COLO829 (cell line): ENCODE measurements at regions not wholly inside any gene's neighbourhood (a gene's known extent, or its start where the extent isn't known, plus 50 kb on each side); places are given as distances from the start of the nearest gene placed in this dataset.

Source experiments
- DNase-seq: peaks from one replicate; pipeline ENCODE4 v3.0.0; 2012; ENCODE audit warnings: low spot score

DNA sequence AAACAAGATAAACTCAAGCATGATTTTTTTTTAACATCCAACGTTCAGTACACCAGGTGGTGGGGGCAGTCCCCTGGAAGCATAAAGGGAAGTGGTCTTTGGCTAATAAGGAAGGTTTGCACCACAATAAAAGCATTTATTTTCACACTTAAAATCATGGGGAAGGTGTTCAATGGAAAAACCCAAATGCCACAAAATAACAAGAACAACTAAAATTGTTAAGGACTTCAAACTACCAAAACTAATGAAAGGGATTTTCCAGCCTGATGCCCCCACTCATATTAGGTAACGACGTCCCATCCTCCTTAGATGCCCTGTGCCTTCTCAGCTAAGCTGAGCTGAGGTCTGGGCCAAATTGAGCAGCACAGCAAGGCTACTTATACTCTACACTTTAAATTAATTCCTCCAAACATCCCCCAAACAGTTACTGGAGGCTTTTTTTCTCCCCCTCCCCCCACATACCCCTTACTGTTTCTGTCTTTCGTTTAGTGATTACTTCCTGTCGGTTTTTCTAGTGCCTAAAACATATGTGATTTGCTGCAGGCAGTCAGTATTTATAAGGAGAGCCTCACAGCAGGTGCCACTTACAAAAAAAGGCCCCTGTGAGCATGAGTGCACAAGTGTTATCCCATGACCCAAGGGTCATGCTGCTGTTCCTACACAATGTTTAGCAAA, 259.7 kb upstream of the ZNF608 start:
- no peak for DNase-seq

DNA sequence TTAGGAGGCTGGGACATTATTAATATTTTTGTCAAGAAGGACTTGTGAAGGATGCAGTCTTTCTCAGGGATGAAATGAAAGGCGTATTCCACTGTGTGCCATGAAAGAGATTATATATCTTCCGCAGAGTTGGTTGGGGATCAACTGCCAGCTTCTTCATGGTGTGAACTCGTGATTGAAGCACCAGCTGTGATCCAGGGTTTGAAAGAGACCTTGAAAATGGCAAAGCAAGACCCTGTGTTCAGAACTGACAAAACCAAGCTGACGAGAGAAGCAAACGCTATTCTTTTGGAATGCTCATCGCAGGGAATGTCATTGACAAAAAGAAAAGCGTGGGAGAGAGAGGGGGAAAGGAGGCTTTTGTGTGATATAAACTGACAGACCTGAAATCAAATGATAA, 263.9 kb upstream of the ZNF608 start:
- no peak for DNase-seq

DNA sequence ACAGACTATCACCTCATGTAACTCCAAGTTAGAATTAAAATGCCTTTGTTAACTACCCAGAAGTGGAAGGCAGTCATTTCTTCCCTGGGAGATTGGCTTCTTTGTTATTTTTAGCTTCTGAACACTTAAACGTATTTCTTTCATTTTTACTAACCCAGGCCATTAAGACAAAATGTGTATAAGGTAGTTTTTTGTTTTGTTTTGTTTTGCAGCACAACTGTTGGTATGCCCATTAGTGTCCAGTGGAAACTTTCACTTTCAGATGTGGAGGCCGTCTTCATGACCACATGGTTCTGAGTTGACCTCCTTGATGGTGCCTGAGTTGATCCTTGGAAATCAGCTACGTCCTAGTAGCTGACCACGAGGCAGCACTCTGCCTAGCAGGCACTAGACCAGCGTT, 264.6 kb upstream of the ZNF608 start:
- DNase-seq = no peak

DNA sequence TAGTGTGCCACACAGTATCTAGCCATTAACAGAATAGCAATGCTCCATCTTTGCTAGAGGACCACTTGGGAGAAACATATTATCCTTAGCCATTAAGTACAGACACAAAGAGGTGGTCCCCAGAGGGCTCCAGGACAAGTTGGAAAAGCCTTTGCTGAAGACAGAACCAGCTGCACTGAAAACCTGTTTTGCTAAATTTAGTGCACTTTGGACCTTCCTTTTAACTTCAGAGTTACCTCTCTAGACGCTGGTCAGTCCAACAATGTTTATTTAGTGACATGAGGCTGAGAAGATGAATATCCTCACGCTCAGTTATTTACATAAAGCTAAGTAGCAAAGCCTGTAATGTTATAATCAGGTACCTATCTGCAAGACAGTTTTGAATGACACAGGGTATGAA, 265.0 kb upstream of the ZNF608 start:
- DNase-seq = no peak

DNA sequence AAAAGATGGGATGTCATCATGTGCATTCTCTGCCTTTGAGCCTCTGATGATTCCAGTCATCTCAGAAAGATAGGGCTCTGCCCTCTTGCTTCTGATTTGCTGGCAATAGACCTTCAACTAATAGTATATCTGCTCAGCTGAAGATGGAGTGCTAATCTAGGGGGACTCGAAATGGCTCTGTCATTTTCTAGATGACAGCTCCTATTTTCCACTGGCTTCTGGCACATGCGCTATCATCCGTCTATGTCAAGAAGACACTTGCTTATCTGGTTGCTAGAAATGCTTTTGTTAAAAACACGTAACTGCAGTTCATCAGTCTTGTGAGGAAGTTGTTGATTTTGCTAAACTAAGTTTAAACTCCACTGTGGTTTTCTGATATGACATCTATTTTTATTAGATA, 265.5 kb upstream of the ZNF608 start:
- DNase-seq = no peak

DNA sequence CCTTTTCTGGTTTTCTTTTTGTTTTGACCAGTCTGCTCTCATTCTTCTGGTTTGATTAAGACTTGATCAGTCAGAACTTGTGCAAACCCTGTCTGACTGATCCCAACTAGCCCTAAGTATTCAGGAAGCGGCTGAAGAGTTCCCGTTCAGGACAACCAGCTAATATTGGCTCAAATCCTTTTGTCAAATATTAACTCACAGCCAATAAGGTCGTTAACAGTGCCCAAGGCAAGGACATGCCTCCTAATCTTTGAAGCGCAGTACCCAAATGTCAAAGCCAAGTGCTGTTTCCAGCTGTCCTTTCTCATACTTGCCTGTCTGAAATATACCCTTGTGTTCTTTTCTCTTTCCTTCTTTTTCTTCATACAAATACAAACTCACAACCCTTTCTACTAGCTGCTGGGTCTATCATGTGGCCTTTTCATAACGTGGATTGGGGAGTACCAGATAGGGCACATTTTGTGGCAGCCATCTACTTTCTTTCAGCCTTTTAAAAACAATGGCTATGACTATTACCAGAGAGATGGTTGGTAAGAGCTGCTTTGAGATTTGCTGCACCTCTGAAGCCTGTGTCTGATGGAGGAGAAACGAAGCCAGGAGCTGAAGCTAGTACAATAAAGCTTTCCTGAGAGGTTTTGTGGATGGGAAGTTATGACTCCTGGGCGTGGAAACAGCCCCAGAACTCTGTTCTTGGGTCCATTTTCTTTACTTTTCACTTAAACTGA, 266.4 kb upstream of the ZNF608 start:
- DNase-seq = no peak

DNA sequence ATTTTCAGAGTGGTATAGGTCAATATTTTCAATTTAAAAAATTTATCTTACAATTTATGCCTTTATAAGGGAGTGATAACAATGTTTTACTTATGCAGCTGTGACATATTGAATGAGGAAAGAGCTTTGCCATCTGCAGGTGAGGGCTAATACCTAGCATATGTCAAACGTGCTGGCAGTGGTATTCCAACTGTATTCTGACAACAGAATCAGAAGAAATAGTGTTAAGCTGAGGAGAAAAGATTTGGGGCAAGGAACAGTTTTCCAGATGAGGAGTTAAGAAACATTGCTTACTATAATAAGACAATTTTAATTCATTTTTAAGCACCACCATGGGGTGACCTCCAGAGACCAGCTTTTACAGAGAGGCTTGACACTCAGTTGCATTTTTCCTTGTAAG, 267.8 kb upstream of the ZNF608 start:
- DNase-seq = no peak

DNA sequence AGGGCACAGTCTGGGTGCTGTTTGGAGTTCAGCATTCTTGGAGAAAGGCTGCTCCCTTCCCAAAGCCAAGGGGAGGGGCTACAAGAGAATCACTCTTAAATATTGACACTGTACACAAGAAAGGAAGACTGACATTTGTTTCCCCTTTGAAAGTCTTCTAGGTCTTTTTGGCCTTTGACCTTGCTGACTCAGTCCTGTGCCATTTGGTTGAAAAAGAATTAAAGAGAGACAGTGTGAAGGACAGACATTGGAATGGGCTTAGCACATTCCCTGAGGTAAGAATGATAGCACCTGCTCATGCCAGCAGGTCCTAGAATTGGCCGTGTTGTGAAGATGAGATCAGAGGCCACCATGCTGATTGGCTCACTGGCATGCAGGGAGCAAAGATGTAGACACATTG, 271.4 kb upstream of the ZNF608 start:
- DNase-seq = no peak

DNA sequence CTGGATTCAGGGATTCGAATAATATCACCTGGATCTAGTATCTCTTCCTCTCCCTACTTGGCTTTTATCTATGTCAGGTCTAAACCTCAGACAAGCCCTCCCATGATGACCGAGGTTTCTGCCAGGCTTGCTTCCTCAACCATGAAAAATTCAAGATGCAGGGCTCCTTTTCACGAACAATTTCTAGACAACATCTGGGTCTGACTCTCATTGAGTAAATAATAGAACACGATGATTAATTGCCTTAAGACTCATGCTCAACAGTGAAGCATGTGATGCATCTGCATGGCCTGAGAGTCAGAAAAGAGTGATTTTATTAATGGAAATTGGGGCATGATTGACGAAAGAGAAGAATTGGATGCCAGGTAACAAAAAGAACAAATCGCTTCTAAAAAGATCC, 277.2 kb upstream of the ZNF608 start:
- no peak for DNase-seq

DNA sequence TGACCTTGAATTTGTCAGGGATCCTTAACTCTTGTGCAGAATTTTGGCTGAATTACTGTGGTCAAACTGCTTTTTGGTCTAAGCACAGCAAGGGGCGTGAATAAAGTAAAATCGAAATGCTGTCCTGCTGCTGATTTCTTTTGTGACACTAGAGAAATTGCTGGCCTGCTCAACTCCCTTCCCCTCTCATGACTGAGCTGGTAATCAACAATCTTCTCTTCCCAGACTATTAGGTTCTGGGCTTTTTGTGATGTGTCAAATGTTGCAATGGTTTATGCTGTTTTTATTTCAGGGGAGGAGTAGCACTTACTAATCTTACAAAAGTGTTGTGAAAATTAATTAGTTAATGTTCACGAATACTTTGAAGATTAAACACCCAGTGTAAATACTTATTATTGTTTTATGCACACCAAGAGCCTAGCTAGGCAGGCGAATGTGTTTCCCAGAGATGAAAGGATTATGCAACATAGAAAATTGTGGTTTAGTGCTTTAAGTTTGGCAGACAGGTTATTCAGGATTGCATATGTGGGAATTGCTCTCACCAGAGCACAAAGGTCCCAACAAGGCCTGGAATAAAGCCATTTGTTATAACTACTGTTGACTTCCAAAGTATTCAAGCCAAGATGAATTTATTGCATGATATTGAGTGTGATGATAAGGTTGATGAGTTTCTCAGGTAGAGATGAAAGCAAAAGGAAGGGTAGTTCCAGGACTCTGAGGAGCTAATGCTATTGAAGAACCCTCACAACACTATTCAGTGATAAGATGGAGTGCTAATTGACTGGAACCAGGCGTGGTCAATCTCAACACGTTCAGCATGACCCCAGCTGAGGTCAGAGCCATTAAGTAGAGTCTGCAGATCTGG, 280.7 kb upstream of the ZNF608 start:
- DNase-seq = no peak

DNA sequence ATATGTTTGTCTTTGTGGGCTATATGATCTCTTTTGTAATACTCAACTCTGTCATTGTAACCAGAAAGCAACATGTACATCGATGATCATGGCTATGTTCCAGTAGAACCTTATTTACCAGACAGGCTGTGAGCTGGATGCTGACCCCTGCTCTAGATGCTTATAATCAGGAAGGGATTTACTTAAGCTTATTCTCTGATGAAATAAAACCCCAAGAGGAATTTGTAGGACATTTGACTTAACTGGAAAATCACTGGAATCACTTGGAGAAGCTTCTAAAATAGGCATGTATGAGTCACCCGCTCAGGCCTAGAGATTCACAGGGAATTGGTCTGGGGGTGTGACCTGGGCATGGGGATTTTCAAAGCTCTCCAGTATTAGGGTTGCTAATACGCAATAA, 285.8 kb upstream of the ZNF608 start:
- no peak for DNase-seq

DNA sequence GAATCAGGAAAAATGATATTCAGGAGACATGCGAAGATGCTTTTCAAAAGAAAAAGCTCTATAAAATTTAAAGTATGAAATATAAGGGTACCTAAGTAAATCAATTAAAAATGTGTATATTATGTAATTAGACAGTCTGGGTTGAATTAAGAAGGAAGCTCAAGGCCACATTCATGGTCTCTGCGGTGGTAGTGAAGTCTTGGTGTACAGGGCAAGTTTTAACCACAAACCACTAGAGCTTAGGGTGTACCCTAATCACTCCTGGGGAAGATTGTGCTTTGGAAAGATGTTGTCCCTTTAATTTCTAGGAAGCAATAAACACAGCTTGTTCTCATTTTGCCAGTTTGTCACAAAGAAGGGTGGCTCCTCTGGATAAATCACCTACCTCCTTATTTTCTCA, 287.2 kb upstream of the ZNF608 start:
- no peak for DNase-seq

DNA sequence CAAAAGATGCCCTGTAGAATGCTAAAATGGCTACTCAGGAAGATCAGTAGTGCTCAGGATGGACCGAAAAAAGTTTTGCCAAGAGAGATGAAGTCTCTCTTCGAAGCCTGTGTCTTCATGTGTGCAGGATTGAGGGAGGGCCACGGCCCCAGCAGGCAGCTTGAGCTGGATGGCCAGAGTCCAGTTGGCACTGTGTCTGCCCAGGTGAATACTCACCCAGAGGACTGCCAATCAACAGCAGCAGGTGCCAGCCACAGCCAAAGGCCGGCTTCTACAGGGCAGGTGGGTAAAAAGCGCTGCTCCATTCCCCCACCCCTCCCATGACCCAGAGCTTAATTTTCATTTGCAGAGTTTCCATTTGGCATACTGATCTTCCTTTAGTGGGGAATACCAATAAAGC, 287.9 kb upstream of the ZNF608 start:
- no peak for DNase-seq

DNA sequence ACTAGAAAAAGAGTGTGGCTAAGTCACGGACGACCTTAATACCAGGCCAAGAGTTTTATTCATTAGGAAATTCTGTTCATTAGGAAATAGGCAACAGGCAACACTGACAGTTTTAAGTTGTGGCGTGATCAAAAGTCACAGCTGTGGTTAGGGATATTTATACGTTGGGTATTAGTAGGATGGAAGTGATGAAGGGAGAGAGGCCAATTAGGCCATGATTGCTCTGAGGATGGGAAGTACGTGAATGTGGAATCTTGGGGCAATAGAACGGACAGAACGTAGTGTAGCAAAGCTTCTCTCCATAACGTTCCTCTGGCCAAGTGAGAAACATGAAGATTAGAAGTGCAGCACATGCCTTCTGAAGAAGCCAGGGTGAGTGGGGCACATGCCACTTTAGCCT, 290.1 kb upstream of the ZNF608 start:
- no peak for DNase-seq

DNA sequence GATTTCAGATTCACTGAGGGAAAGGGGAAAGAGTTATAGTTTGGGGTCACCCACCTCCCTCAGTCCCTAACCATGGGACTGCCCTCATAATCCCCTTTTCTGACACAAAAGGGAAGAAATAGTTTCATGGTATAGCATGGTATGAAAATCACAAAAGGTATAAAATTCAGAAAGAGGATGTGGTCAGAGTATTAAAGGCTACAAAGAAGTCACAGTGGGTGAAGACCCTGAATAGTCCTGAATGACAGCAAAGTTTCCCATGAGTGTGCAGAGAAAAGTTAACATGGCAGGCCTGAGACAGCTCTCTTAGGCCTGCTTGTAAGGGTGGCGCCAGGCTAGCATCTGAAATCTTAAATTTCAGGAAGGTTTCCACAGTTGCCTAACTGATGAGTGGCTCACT, 290.6 kb upstream of the ZNF608 start:
- DNase-seq = no peak

DNA sequence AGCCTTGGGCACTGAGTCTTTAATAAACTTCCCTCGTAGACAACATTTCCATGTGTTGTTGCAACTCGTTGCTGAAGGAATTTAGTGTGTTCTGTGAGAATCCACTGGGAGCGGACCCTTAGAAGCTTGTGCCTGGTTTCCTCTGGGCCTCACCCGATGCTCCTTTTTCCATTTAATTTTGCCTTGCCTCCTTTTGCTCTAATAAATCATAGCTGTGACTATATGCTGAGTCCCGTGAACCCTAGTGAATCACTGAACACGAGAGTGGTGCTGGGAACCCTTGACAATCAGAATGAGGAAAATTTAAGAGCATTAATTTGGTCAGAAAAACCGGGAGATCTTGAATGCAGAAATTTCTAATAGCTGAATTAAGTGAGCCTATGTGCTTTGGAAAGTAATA, 291.1 kb upstream of the ZNF608 start:
- no peak for DNase-seq

DNA sequence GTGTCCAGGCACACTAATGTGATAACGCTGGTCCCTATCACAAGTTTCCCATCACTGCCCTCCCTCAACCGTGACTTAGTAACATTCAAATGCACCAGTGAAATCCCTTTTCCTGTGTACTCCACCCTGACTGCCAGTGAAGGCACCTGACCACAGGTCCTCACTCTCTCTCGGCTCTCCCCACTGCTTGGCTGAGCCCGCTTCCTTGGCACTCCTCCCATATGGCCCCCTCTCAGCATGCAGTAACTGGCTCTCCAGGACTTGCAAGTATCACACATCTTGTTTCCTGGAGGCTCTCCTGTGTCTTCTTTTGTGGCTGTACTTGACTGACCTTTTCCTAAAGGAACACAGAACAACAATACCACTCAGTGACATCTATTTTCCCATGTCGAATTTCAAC, 292.0 kb upstream of the ZNF608 start:
- DNase-seq = no peak

DNA sequence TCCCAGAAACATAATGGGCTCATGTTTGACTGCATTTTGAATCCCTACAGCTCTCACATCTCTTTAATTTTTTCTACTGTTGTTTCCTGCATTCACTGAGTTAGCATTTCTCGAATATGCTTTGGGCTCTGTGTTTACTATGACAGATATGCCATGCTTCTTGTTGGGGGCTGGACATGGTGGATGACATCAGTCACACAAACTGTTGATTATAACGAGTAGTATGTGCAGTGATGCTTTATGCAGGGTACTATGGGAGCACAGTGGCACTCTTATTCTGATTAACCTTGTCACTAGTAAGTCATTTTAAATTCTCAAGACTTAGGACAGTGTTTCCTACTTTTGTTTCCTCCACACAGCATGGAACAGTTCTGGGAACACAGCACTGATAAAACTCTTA, 295.4 kb upstream of the ZNF608 start:
- no peak for DNase-seq

DNA sequence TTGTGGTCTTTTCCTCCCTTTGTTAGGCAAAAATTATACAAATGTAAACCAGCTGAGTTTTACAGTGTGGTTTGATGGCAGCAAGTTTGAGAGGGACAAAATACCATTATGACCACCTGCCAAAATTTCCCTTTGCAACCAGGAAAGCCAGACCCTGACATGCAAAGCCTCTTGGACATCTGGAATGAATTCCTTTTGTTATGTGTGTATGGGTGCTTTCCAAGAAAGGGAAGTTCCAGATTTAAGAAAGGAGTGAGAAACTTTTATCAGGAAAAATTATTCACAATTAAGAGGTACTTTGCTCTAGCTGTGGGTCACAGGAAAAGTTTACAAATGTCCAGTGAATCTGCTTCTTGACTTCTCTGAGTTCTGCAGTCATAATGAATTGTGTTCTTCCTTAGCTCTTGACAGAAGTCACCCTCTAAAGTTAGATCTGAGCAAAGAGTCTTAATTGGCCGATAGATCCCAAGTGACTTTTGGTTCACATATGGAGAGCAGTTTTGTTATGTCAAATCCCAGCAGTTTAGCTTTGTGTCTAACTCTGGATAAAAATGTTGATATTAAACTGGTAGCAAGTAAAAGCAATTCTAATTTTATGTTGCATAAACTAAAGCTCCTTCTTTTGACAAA, 295.9 kb upstream of the ZNF608 start:
- no peak for DNase-seq

DNA sequence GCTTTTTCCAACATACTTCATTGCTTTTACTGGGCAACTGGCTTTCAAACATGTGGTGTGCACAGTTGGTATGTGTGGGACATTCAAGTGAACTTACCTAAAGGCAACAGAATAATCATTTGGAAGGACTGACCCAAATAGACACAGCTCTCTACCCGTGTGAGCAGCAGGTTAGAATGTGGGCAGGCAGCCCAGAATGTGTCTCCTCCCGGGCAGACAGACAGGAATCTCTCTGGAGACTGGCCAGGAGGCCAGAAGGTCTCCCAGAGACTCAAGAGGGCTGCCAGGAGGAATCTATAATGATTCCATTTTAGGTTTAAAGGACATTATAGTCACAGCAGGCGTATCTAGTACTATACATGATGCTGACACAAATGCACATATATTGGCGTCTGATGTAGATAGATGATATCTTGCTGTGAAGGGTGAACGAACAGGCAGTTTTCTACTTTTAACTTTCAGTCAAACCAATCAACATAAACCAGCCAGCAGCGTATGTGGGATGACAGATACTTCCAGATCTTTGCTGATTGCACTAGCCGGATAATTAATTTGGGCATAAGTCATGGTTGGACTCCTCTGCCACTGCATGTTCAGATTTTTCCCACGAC, 297.4 kb upstream of the ZNF608 start:
- peak; percentile 26 for DNase-seq

DNA sequence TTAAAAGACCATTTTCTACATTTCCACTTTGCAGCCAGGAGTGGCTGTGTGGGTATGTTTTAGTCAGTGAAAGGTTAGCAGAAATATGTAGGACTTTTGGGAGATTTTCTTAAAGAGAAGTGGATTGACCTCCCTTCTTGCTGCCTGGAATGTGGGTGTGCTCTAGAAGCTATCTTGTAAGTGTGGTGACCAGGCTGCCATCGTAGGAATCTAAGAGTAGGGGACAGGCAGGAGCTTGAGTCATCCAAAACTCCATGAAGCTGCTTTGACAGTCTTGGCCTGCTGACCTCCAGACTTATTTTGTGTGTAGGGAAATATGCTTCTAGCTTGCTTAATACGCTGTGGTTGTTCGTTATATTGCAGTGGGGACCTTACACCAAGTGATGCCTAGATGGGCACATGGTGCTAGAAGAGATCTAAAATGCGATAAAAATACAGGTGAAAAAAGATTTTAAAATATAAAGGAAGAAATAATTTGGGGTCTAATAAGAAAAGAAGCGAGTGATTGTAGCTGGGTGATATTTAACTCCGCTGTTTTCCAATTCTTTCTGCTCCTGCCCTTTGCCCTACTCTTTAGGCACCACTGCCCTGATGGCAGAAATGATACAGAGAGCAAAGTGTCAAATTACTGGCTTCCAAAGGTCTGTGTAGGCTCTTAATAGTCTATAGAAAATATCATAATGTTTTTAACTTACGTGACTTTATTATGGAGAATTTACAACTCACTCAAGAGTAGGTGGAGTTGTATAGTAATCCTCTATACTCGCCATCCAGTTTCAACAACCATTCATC, 298.2 kb upstream of the ZNF608 start:
- no peak for DNase-seq
